ENCODE measurements at regions not wholly inside any gene's neighbourhood (a gene's known extent, or its start where the extent isn't known, plus 50 kb on each side); places are given as distances from the start of the nearest gene placed in this dataset.

DNA sequence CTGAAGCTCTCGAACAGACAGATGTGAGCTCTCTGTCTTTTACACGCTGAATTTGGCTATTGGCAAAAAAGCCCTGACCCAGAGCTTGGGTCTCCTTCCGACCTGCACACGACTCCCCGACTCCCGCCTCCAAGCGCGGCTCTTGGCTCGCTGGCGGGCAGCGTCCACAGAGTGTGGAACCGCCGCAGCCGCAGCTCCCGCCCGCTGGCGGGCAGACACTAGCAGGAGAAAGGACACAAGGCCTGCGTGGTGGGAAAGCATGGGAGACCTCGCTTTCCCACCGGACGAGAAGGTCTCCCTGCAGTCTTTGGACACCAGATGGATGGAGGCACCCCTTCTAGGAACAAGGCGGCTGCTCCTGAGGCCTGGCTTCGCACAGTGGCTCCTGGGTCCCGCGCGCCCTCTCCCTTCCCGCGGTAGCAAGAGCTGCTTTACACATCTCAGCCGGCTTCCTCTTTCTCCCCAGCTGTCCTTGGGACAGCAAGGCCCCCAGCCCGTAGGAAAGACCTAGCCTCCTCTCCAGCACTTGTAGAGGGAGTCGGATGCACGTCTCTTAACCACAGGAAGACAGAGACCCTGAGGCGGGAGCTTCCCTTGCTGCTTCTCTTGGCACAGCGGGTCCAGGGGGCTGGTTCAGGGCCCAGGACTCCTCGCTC is 92.1 kb downstream of the PRKAB2 start:
- TF ChIP-seq CTCF (IDR thresholded peaks at IDR 0.05; ENCODE audit: poor library complexity) (no peak), EZH2phosphoT487 (IDR thresholded peaks at IDR 0.05; ENCODE audit: low read depth, severe bottlenecking, unreplicated experiment) (no peak), EZH2 (IDR thresholded peaks at IDR 0.05; ENCODE audit: borderline replicate concordance) (no peak)

Data from hepatocyte (in vitro differentiated cells).